GM12874 (cell line): ENCODE measurements at regions not wholly inside any gene's neighbourhood (a gene's known extent, or its start where the extent isn't known, plus 50 kb on each side); places are given as distances from the start of the nearest gene placed in this dataset.

ENCODE experiments used
- CTCF ChIP-seq: IDR thresholded peaks from 2 replicates; pipeline ENCODE4 v1.5.1; 2011; ENCODE audit warnings: low read depth, mild to moderate bottlenecking, control low read depth, low read length, moderate library complexity; ENCODE audit not compliant: insufficient read depth

- TF ChIP-seq CTCF: no peak
Observed at GRCh38 chr9:101897196-101897595, 158.7 kb upstream of the GRIN3A start.

- no peak for TF ChIP-seq CTCF
Observed at GRCh38 chr9:101893661-101894646, 155.5 kb upstream of the GRIN3A start.

DNA sequence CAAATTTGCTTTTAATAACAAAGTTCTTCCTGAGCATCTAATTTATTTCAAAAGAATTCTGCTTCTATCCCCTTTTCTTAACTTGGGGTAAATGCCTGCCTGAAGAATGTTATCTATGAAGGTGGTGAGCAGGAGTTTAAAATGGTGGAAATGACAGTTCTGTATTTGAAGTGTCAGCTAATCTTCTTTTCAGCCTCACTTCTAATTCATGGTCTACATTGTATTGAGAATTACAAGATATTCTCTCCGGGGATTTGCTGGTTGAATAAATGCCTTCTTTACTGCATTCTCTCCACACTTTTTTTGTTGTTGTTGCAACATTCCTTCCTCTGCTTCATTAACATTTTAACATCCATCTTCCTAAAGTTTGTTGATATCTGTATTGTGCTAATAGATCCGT lies 143.1 kb upstream of the GRIN3A start:
- no peak for TF ChIP-seq CTCF

GRCh38 chr9:101880846-101881245 lies 142.4 kb upstream of the GRIN3A start:
- no peak for TF ChIP-seq CTCF

GRCh38 chr9:101878734-101879133 lies 140.3 kb upstream of the GRIN3A start:
- TF ChIP-seq CTCF: no peak

DNA sequence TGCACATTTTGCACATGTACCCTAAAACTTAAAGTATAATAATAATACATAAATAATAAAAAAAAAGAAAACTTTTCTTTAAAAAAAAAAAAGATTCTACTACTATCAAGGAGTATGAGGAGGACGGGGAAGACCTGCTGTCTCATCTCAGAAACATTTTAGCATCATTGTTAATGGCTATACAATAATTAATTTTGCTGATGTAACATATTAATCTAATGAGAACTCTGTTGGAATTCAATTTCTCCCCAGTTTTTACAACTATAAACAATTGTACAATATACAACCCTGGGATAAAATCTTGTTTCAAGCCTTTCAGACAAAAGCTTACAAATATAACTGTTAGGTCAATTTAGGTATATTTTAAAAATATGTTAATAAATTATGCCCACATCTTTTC lies 139.0 kb upstream of the GRIN3A start:
- no peak for TF ChIP-seq CTCF

GRCh38 chr9:101861472-101861871 lies 123.0 kb upstream of the GRIN3A start:
- no peak for TF ChIP-seq CTCF
